ENCODE measurements at regions not wholly inside any gene's neighbourhood (a gene's known extent, or its start where the extent isn't known, plus 50 kb on each side); places are given as distances from the start of the nearest gene placed in this dataset.

GRCh38 chr9:129362287-129363000 lies 184.4 kb upstream of the IER5L start:
- DNase-seq (ENCODE audit: low read depth): no peak
- H3K4me3 ChIP-seq (ENCODE audit: low read depth, low read length): no peak overlapping the region
- TF ChIP-seq CTCF (IDR thresholded peaks at IDR 0.05; ENCODE audit: insufficient read depth, low read depth, low read length, missing control alignments): no peak

- DNase-seq (ENCODE audit: low read depth): no peak
- no peak overlapping the region for H3K4me3 ChIP-seq (ENCODE audit: low read depth, low read length)
- no peak for TF ChIP-seq CTCF (IDR thresholded peaks at IDR 0.05; ENCODE audit: insufficient read depth, low read depth, low read length, missing control alignments)
Observed at GRCh38 chr9:129361196-129361595, 183.1 kb upstream of the IER5L start.

GRCh38 chr9:129359916-129360536 lies 182.0 kb upstream of the IER5L start:
- no peak overlapping the region for H3K4me3 ChIP-seq (ENCODE audit: low read depth, low read length)
- DNase-seq (ENCODE audit: low read depth): no peak
- TF ChIP-seq CTCF (IDR thresholded peaks at IDR 0.05; ENCODE audit: insufficient read depth, low read depth, low read length, missing control alignments): no peak

- DNase-seq (ENCODE audit: low read depth): no peak
- H3K4me3 ChIP-seq (ENCODE audit: low read depth, low read length): no peak overlapping the region
- no peak for TF ChIP-seq CTCF (IDR thresholded peaks at IDR 0.05; ENCODE audit: insufficient read depth, low read depth, low read length, missing control alignments)
Observed at GRCh38 chr9:129359162-129359811, 181.2 kb upstream of the IER5L start.

- no peak overlapping the region for H3K4me3 ChIP-seq (ENCODE audit: low read depth, low read length)
- no peak for DNase-seq (ENCODE audit: low read depth)
- no peak for TF ChIP-seq CTCF (IDR thresholded peaks at IDR 0.05; ENCODE audit: insufficient read depth, low read depth, low read length, missing control alignments)
Observed at GRCh38 chr9:129358621-129359154, 180.6 kb upstream of the IER5L start.

- no peak overlapping the region for H3K4me3 ChIP-seq (ENCODE audit: low read depth, low read length)
- DNase-seq (ENCODE audit: low read depth): no peak
- no peak for TF ChIP-seq CTCF (IDR thresholded peaks at IDR 0.05; ENCODE audit: insufficient read depth, low read depth, low read length, missing control alignments)
Observed at GRCh38 chr9:129357773-129358245, 179.7 kb upstream of the IER5L start.
